HG02981 (cell line): ENCODE measurements at regions not wholly inside any gene's neighbourhood (a gene's known extent, or its start where the extent isn't known, plus 50 kb on each side); places are given as distances from the start of the nearest gene placed in this dataset.

Experiments
- ATAC-seq: cut with Tn5 transposase; IDR thresholded peaks from one replicate; pipeline ENCODE4 v1.9.1; 2021; ENCODE audit warnings: mild to moderate bottlenecking, moderate library complexity; ENCODE audit not compliant: unreplicated experiment

- ATAC-seq: no peak
Measured at GRCh38 chr10:44201011-44201410, 183.9 kb downstream of the CXCL12 start.

- no peak for ATAC-seq
Measured at GRCh38 chr10:44199991-44200655, 184.8 kb downstream of the CXCL12 start.

- no peak for ATAC-seq
Measured at GRCh38 chr10:44199267-44199666, 185.6 kb downstream of the CXCL12 start.

- ATAC-seq: no peak
Measured at GRCh38 chr10:44198780-44199097, 186.2 kb downstream of the CXCL12 start.

GRCh38 chr10:44198096-44198779 is 186.7 kb downstream of the CXCL12 start:
- no peak for ATAC-seq

- no peak for ATAC-seq
Measured at GRCh38 chr10:44197646-44198045, 187.3 kb downstream of the CXCL12 start.

- no peak for ATAC-seq
Measured at GRCh38 chr10:44196336-44196735, 188.6 kb downstream of the CXCL12 start.

GRCh38 chr10:44196008-44196320 is 188.9 kb downstream of the CXCL12 start:
- no peak for ATAC-seq

- no peak for ATAC-seq
Measured at GRCh38 chr10:44195112-44196007, 189.5 kb downstream of the CXCL12 start.

GRCh38 chr10:44194435-44194834 is 190.5 kb downstream of the CXCL12 start:
- ATAC-seq: no peak

- ATAC-seq: no peak
Measured at GRCh38 chr10:44193567-44194220, 191.2 kb downstream of the CXCL12 start.

GRCh38 chr10:44193166-44193565 is 191.7 kb downstream of the CXCL12 start:
- ATAC-seq: no peak

GRCh38 chr10:44192435-44192834 is 192.5 kb downstream of the CXCL12 start:
- no peak for ATAC-seq

- no peak for ATAC-seq
Measured at GRCh38 chr10:44190541-44190940, 194.4 kb downstream of the CXCL12 start.

GRCh38 chr10:44186821-44187220 is 198.1 kb downstream of the CXCL12 start:
- ATAC-seq: no peak

GRCh38 chr10:44186150-44186549 is 198.7 kb downstream of the CXCL12 start:
- ATAC-seq: no peak

- no peak for ATAC-seq
Measured at GRCh38 chr10:44185315-44185666, 199.6 kb downstream of the CXCL12 start.

GRCh38 chr10:44184633-44185314 is 200.1 kb downstream of the CXCL12 start:
- ATAC-seq: no peak

GRCh38 chr10:44183667-44184632 is 200.9 kb downstream of the CXCL12 start:
- no peak for ATAC-seq

- no peak for ATAC-seq
Measured at GRCh38 chr10:44182909-44183308, 202.0 kb downstream of the CXCL12 start.
